Uterus (tissue), 2 donors: ENCODE measurements at regions not wholly inside any gene's neighbourhood (a gene's known extent, or its start where the extent isn't known, plus 50 kb on each side); places are given as distances from the start of the nearest gene placed in this dataset.

Source experiments
- POLR2A ChIP-seq, 2 donors: fragments of 450-650 bp; IDR thresholded peaks; one replicate each; pipeline ENCODE4 v1.6.1; 2016; ENCODE audit warnings: antibody characterized with exemption in 2 of 2, mild to moderate bottlenecking in 1 of 2, moderate library complexity in 1 of 2
- TF ChIP-seq, protein P1 (sequence below), 4 experiments: fragments of 200-600 bp in 2 of 4; fragments of 450-650 bp in 2 of 4; sonication (generic) in 2 of 4; IDR thresholded peaks; one replicate each; pipeline ENCODE4 v1.5.1; 2016 to 2019; ENCODE audit warnings: antibody characterized with exemption in 4 of 4, mild to moderate bottlenecking in 2 of 4, moderate library complexity in 1 of 4

DNA sequence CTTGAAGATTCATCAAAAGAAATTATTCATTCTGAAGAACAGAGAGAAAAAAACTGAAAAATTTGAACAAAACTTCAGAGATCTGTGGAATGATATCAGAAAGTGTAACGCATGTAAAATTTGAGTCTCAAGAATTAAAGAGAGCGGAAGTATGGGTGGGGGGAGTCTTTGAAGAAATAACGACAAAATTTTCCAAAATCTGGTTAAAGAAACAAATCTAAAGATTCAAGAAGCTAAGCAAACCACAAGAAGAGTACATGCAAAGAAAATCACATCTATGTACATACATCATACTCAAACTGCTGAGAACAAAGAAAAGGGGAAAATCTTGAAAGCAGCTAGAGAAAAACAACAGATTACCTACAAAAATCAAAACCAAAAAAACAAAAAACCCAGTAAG is 149.4 kb upstream of the TBCA start:
- TF ChIP-seq, protein P1, sequence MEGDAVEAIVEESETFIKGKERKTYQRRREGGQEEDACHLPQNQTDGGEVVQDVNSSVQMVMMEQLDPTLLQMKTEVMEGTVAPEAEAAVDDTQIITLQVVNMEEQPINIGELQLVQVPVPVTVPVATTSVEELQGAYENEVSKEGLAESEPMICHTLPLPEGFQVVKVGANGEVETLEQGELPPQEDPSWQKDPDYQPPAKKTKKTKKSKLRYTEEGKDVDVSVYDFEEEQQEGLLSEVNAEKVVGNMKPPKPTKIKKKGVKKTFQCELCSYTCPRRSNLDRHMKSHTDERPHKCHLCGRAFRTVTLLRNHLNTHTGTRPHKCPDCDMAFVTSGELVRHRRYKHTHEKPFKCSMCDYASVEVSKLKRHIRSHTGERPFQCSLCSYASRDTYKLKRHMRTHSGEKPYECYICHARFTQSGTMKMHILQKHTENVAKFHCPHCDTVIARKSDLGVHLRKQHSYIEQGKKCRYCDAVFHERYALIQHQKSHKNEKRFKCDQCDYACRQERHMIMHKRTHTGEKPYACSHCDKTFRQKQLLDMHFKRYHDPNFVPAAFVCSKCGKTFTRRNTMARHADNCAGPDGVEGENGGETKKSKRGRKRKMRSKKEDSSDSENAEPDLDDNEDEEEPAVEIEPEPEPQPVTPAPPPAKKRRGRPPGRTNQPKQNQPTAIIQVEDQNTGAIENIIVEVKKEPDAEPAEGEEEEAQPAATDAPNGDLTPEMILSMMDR (IDR thresholded peaks at IDR 0.05): no peak
- TF ChIP-seq POLR2A (IDR thresholded peaks at IDR 0.05): no peak
